PC-3 (cell line): ENCODE measurements at regions not wholly inside any gene's neighbourhood (a gene's known extent, or its start where the extent isn't known, plus 50 kb on each side); places are given as distances from the start of the nearest gene placed in this dataset.

Source experiments
- EZH2phosphoT487 ChIP-seq: fragments of 300-600 bp; sonication (generic); IDR thresholded peaks from 2 replicates; pipeline ENCODE4 v1.6.1; 2018; ENCODE audit warnings: mild to moderate bottlenecking, antibody characterized with exemption, low read length, borderline replicate concordance
- TF ChIP-seq, protein P1 (sequence below): fragments of 300-600 bp; sonication (generic); conservative IDR thresholded peaks from 2 replicates; pipeline ENCODE4 v1.5.1; 2017; ENCODE audit warnings: antibody characterized with exemption, low read depth, mild to moderate bottlenecking, low read length

DNA sequence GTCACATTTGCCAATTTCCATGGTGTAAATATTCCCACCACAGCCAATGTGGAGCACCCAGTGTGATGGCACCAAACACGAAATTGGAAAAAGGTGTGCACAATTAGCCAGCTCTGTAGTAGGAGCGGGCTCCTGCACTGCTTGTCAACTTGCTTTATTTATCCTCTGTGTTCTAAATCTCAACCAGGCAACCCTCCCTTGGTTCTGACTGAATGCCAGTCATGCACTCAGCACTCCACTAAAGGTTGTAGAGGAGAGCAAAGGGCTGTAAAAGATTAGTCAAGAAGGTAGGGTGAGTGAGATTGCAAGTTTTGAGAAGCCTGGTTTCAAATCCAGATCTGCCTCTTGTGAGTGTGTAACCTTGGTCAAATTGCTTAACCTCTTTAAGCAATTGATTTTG lies 71.5 kb upstream of the EGR2 start:
- TF ChIP-seq, protein P1, sequence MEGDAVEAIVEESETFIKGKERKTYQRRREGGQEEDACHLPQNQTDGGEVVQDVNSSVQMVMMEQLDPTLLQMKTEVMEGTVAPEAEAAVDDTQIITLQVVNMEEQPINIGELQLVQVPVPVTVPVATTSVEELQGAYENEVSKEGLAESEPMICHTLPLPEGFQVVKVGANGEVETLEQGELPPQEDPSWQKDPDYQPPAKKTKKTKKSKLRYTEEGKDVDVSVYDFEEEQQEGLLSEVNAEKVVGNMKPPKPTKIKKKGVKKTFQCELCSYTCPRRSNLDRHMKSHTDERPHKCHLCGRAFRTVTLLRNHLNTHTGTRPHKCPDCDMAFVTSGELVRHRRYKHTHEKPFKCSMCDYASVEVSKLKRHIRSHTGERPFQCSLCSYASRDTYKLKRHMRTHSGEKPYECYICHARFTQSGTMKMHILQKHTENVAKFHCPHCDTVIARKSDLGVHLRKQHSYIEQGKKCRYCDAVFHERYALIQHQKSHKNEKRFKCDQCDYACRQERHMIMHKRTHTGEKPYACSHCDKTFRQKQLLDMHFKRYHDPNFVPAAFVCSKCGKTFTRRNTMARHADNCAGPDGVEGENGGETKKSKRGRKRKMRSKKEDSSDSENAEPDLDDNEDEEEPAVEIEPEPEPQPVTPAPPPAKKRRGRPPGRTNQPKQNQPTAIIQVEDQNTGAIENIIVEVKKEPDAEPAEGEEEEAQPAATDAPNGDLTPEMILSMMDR: no peak
- TF ChIP-seq EZH2phosphoT487: no peak
